Kidney glomerular epithelial cell (primary cell): ENCODE measurements at regions not wholly inside any gene's neighbourhood (a gene's known extent, or its start where the extent isn't known, plus 50 kb on each side); places are given as distances from the start of the nearest gene placed in this dataset.
"Not testable (repeated sequence)": the region's sequence is repeated elsewhere in the genome, so short reads cannot be mapped to it uniquely, and the experiment has no call there.

ENCODE experiments used
- DNase-seq: peaks from one replicate; lab custom pipeline; 2025; lab: John Stamatoyannopoulos, UW

- no peak for DNase-seq
These were observed 49.7 kb downstream of the SIPA1L2 start for GRCh38 chr1:232579958-232580941.

DNA sequence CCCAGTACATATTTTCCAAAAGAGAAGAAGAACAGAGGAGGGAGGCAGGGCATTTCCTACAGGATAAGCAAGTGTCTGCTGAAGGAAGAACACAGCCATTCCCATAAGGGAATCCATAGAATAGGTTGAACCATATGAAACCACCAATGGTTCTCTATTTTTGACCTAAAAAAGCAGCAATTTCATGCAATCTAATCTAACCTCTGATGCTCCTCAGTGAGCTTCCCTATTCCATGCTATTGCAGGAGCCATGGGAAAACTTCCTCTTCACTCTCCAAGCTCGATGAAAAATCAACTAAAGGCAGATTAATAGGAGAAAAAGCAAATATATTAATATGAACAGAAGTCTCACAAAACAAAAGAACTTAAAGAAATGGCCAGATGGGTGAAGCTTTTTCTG is 50.5 kb downstream of the SIPA1L2 start:
- DNase-seq = no peak

DNA sequence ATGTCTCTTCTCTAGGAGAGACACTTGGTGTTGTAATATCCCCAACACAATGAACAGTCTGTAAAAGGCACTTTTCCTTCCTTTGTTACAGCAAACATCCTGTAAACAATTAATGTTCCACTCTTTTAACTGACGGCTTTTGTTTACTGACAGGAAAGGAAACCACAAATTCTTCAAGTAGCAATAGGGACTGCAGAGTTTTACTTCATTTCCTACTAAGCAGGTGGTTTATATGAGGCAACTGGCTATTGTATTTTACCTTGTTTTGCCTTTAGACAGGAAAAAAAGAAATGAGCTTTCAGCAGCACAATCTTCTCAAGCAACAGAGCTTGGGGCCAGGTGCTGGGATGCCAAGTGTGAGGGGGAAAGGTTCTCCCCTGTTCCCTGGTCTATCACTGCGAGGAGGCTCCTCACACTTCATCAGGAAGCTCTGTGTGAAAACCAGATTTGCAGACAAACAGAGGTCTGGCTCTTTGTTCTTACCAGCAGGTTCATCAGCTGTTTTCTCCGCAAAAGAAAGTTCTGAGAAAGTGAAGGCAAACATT is 51.2 kb downstream of the SIPA1L2 start:
- no peak for DNase-seq

GRCh38 chr1:232577772-232578171 is 52.2 kb downstream of the SIPA1L2 start:
- no peak for DNase-seq

DNA sequence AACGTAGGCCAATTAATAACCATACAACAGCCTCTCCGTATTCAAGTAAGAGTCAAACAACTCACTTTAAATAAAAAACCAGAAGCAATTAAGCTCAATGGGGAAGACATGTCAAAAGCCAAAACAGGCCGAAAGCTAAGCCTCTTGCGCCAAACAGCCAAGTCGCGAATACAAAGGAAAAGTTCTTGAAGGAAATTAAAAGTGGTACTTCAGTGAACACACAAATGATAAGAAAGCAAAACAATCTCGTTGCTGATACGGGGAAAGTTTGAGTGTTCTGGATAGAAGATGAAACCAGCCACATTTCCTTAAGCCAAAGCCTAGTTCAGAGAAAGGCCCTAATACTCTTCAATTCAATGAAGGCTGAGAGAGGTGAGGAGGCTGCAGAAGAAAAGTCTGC is 53.4 kb downstream of the SIPA1L2 start:
- no peak for DNase-seq

GRCh38 chr1:232575763-232576040 is 54.2 kb downstream of the SIPA1L2 start:
- no peak for DNase-seq

GRCh38 chr1:232574889-232575762 is 54.8 kb downstream of the SIPA1L2 start:
- no peak for DNase-seq

DNA sequence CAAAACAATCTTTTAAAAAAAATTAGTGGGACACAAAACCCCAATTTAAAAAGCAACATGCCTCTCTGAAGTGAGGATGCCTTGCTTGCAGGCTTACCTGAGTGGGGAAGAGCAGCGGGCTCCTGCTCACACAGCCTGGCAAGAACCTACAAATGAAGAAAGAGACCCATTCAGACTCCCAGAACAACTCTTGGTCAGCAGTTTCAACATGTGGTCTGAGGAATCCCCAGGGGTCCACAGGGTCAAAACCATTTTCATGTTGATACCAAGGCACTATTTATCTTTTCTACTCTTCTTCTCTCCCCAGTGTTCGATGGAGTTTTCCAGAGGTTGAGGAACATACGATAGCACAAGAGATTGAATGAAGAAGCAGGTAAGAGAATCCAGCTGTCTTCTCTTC is 55.9 kb downstream of the SIPA1L2 start:
- no peak for DNase-seq

DNA sequence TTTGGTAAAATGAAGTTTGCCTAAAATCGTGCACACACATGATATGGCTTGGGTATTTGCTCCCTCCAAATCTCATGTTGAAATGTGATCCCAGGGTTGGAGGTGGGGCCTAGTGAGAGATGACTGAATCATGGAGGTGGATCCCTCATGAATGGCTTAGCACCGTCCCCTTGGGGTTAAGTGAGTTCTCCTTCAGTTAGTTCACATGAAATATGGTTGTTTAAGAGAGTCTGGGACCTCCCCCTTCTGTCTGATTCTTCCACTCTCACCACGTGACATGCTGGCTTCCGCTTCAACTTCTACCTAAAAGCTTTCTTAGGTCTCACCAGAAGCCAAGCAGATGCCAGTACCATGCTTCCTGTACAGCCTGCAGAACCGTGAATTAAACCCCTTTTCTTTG is 58.4 kb downstream of the SIPA1L2 start:
- DNase-seq = no peak

DNA sequence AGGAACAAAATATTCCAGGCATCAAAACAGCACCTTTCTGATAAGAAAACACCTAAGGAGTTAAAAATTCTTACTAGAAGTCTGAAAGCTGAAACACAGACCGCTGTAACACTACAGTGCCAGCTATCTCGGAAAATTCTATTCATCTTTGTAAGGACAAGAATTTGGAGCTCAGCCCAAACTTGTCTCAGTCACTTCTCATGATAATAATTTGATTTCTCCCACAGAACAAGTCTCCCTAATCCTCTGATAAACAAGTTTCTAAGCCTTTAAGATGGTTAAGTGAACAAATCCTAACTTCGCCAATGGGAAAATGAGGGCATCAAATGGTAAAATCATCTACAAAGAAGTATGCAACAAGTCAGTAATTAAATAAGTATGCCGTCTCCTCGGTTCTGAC is 59.9 kb downstream of the SIPA1L2 start:
- no peak for DNase-seq

GRCh38 chr1:232569554-232569921 is 60.4 kb downstream of the SIPA1L2 start:
- DNase-seq = not testable (repeated sequence)

- no peak for DNase-seq
These were observed 60.9 kb downstream of the SIPA1L2 start for GRCh38 chr1:232568906-232569553.

DNA sequence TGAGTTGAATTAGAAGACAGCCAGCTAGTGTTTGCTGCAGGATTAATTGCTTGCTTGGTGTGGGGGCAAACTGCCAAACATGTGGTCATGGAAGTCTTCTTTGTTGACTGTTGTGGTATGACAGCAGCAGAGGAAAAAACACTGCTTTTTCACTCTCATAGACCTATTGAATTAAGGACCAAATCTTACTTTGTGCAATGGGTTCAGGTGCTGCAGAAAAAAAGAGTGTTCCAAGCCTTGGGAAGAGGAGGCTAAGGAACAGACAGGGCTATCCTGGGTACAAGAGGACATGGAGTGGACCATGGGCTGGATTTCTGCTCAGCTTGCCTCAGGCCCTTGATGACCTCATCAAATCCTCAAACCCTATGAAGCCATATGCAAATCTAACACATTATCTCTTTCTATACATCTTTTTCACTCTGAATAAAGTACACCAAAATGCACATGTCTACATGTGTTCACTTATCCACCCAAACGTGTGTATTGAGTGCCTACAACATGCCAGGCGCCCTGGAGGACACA is 61.5 kb downstream of the SIPA1L2 start:
- no peak for DNase-seq

- no peak for DNase-seq
These were observed 63.8 kb downstream of the SIPA1L2 start for GRCh38 chr1:232566093-232566492.

DNA sequence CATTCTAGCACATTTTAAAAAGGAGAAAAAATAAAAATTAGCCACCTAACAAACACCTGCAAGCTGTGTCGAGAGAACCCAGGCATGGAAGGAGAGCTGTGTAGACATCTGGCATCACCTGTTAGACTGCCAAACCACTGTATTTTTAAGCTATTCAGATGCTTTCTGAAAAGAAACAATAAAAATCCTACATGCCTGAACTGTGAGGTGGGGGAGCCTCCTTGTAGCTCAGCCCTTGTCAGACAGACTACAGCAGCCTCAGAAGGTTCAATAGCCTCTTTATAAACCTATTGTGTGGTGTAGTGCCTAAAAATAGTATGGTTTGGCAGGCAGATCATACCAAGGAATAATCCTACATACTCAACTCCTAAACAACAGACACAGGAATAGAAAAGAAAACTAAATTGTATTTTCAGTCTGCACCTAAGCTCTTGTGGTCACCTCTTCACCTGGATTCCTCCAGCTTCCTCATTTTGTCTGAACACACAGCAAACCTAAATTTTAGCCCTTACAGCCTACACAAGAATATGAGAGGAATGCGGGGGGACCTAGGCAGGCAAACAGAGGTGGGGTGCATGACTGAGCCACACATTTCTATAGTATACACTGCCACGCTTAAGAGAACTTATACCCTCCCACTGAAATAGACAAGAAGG is 67.0 kb downstream of the SIPA1L2 start:
- no peak for DNase-seq

DNA sequence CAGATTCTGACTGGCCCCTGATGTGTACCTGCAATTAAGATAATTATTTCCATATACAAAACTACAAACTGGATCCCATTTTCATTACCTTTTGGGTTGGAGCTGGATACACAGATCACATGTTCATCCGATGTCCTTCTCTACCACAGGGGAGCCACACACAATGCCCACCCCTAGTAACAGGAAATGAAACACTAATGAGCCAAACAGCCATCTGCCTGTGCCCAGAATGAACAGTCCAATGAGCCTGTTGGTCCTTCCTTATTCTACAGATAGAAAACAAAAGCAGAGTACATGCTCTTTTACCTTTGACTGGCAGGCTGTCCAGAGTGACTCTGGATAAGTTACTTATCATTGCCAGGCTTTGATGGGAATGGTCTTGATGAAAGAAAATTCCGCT is 68.6 kb downstream of the SIPA1L2 start:
- no peak for DNase-seq

- no peak for DNase-seq
These were observed 69.0 kb downstream of the SIPA1L2 start for GRCh38 chr1:232560940-232561339.

- no peak for DNase-seq
These were observed 71.0 kb downstream of the SIPA1L2 start for GRCh38 chr1:232558954-232559353.

- no peak for DNase-seq
These were observed 72.3 kb downstream of the SIPA1L2 start for GRCh38 chr1:232557502-232558191.

GRCh38 chr1:232557096-232557495 is 72.8 kb downstream of the SIPA1L2 start:
- no peak for DNase-seq

DNA sequence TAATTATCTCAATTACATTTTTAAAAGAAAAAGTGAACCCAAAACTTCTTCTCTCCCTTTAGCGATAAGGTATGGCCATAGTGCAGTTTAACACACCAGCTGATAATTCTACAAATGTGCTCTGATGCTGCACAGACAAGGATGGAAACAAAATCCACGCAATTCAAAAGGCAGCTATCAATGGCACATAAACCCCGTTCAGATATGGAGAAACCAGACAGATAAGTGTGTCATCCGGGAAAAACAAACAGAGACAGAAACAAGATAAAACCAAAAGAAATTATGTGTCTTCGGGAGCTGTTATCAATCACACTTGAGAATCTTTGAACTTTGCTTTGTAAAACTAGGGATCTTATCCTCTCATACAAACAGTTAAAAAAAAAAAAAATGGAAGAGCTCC is 73.6 kb downstream of the SIPA1L2 start:
- DNase-seq = no peak
